ENCODE measurements at regions not wholly inside any gene's neighbourhood (a gene's known extent, or its start where the extent isn't known, plus 50 kb on each side); places are given as distances from the start of the nearest gene placed in this dataset.

DNA sequence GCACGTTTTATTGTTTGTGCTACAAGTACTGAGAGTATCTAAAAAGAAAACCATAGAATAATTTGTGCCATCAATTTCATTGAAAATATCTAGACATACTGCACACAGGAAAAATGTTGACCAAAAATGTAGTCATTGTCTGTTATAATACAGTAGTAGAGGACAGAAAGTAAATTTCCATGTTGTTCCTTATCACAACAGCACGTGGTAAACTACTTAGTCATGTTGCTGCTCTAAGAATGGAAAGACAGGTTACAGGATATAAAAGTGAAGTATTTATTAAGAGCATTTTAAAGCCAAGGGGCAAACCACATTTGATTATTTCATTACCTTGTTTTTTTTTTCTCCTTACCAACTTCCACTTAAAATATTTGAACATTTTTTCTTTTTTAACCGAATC lies 89.0 kb upstream of the CEP85L start:
- H3K9me3 ChIP-seq (ENCODE audit: control insufficient read depth, insufficient read depth, low read length), result no peaks in the 10 kb centered on the region
- H4K20me1 ChIP-seq (ENCODE audit: control insufficient read depth, insufficient read depth, low read depth, low read length), result no peaks in the 10 kb centered on the region
- H3K27me3 ChIP-seq (ENCODE audit: control insufficient read depth, low read length), result peaks cover 5% of the 10 kb centered on the region
- H3K36me3 ChIP-seq (ENCODE audit: control insufficient read depth, low read length), result no peaks in the 10 kb centered on the region
- H3K4me3 ChIP-seq (ENCODE audit: low read length), result no peak overlapping the region
- TF ChIP-seq EZH2phosphoT487 (IDR thresholded peaks at IDR 0.05; ENCODE audit: borderline replicate concordance, low read length), result no peak
- H3K4me1 ChIP-seq (ENCODE audit: control insufficient read depth, low read length), result peaks cover under 1% of the 10 kb centered on the region; the same call in 1 of the 2 replicates
- no peaks in the 10 kb centered on the region for H3F3A ChIP-seq (ENCODE audit: control insufficient read depth, insufficient read depth)
- no peaks in the 10 kb centered on the region for H3K9me2 ChIP-seq (replicated peaks; ENCODE audit: control insufficient read depth, low read length)
- no peaks in the 10 kb centered on the region for H3K79me2 ChIP-seq (ENCODE audit: control insufficient read depth, low read length)
- no peak overlapping the region for H3K27ac ChIP-seq (ENCODE audit: low read depth, low read length)
- H3K4me2 ChIP-seq (ENCODE audit: low read length), result no peak overlapping the region

DNA sequence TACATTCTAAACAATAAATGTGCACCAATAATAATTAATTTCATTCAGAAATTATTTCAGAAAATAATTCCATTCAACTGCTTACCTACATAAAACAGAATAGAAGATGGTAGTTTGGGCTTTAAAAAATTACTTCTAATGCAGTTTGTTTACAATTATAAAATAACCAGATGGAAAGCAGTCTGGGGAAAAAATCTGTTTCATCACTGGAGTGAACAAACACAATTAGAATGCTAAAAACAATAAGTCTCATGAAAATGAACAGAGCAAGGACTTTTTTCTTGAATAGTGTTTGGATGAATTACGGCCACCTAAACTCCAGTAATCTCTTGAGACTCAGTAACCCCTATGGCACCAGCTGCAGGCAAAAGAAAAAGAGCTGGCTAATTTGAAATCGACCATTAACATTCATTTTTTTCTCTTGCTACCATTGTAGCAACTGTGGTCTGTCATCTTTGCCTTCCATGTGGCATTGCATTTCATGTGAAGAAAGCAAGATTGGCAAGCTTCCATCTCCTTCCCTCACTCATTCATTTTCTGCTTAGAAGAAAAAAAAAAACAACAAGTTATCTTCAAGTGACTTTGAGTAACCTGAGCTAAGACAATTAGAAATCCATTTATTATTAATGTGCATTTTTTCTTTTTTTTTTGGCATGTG lies 88.4 kb upstream of the CEP85L start:
- Histone ChIP-seq H3K4me3 (ENCODE audit: low read length) (no peak overlapping the region), H3K27me3 (ENCODE audit: control insufficient read depth, low read length) (0 out of 2 replicates have a peak, but pooled peaks cover 2% of the 10 kb centered on the region), H3F3A (ENCODE audit: control insufficient read depth, insufficient read depth) (no peaks in the 10 kb centered on the region), H3K4me2 (ENCODE audit: low read length) (no peak overlapping the region), H3K4me1 (ENCODE audit: control insufficient read depth, low read length) (peaks cover 4% of the 10 kb centered on the region; the same call in 1 of the 2 replicates), H3K9me2 (replicated peaks; ENCODE audit: control insufficient read depth, low read length) (no peaks in the 10 kb centered on the region), H4K20me1 (ENCODE audit: control insufficient read depth, insufficient read depth, low read depth, low read length) (no peaks in the 10 kb centered on the region), H3K36me3 (ENCODE audit: control insufficient read depth, low read length) (no peaks in the 10 kb centered on the region), H3K27ac (ENCODE audit: low read depth, low read length) (no peak overlapping the region), H3K79me2 (ENCODE audit: control insufficient read depth, low read length) (no peaks in the 10 kb centered on the region), H3K9me3 (ENCODE audit: control insufficient read depth, insufficient read depth, low read length) (no peaks in the 10 kb centered on the region)
- TF ChIP-seq, protein P1, sequence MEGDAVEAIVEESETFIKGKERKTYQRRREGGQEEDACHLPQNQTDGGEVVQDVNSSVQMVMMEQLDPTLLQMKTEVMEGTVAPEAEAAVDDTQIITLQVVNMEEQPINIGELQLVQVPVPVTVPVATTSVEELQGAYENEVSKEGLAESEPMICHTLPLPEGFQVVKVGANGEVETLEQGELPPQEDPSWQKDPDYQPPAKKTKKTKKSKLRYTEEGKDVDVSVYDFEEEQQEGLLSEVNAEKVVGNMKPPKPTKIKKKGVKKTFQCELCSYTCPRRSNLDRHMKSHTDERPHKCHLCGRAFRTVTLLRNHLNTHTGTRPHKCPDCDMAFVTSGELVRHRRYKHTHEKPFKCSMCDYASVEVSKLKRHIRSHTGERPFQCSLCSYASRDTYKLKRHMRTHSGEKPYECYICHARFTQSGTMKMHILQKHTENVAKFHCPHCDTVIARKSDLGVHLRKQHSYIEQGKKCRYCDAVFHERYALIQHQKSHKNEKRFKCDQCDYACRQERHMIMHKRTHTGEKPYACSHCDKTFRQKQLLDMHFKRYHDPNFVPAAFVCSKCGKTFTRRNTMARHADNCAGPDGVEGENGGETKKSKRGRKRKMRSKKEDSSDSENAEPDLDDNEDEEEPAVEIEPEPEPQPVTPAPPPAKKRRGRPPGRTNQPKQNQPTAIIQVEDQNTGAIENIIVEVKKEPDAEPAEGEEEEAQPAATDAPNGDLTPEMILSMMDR (IDR thresholded peaks at IDR 0.05; ENCODE audit: low read depth, low read length, poor library complexity, severe bottlenecking), result no peak
- no peak for TF ChIP-seq EZH2phosphoT487 (IDR thresholded peaks at IDR 0.05; ENCODE audit: borderline replicate concordance, low read length)

DNA sequence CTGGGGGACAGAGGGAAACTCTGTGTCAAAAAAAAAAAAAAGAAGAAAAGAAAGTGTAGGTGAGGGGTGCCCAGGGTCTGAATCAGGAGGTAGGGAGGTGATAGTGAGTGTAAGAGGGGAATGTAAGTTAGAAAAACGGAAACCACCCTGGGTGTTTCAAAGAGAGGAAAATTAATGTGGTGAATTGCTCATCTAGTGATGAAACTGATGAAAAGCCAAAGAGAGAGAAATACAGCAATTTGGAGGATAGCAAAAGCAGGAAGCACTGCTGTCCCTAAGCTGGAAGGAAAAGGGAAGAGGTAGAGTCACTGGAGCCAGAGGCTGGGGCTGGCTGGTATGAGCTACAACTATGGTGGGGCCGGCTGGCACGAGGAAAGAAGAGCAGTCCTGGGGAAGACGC lies 85.0 kb upstream of the CEP85L start:
- H3K27me3 ChIP-seq (ENCODE audit: control insufficient read depth, low read length), result 0 out of 2 replicates have a peak, but pooled peaks cover 5% of the 10 kb centered on the region

DNA sequence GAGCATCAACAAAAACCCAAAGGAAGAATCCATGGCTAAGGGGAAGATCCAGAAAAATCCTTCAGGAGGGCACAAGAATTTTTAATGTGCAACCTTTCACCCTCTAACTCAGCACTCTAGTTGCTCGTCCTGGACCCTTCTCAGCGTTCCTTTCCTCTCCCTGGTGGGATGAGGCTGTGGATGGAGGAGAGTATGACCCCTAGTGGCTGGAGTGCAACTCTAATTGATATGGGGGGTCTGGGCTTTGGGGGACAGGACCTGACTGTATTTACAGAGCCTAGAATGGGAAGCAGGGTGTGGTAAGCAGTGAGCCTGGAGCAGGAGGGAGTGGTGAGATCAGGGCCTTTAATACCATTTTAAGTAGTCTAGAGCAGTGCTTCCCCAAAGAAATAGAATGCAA lies 83.9 kb upstream of the CEP85L start:
- Histone ChIP-seq H3K27me3 (ENCODE audit: control insufficient read depth, low read length) (0 out of 2 replicates have a peak, but pooled peaks cover 5% of the 10 kb centered on the region), H3K4me3 (ENCODE audit: low read length) (no peak overlapping the region), H3K9me3 (ENCODE audit: control insufficient read depth, insufficient read depth, low read length) (no peaks in the 10 kb centered on the region), H3K79me2 (ENCODE audit: control insufficient read depth, low read length) (no peaks in the 10 kb centered on the region), H3K4me2 (ENCODE audit: low read length) (peak overlapping the region; percentile 19; the same call in 1 of the 2 replicates), H3K9me2 (replicated peaks; ENCODE audit: control insufficient read depth, low read length) (no peaks in the 10 kb centered on the region), H3K4me1 (ENCODE audit: control insufficient read depth, low read length) (peaks cover 4% of the 10 kb centered on the region; the same call in 1 of the 2 replicates), H3K27ac (ENCODE audit: low read depth, low read length) (no peak overlapping the region), H4K20me1 (ENCODE audit: control insufficient read depth, insufficient read depth, low read depth, low read length) (no peaks in the 10 kb centered on the region), H3K36me3 (ENCODE audit: control insufficient read depth, low read length) (no peaks in the 10 kb centered on the region), H3F3A (ENCODE audit: control insufficient read depth, insufficient read depth) (no peaks in the 10 kb centered on the region)
- TF ChIP-seq, protein P1 (IDR thresholded peaks at IDR 0.05; ENCODE audit: low read depth, low read length, poor library complexity, severe bottlenecking), result peak; percentile 76
- no peak for TF ChIP-seq EZH2phosphoT487 (IDR thresholded peaks at IDR 0.05; ENCODE audit: borderline replicate concordance, low read length)

More for the DNA sequence above, 85.0 kb upstream of the CEP85L start:
- no peaks in the 10 kb centered on the region for H3F3A ChIP-seq (ENCODE audit: control insufficient read depth, insufficient read depth)
- no peak overlapping the region for H3K4me3 ChIP-seq (ENCODE audit: low read length)
- no peak overlapping the region for H3K4me2 ChIP-seq (ENCODE audit: low read length)
- no peaks in the 10 kb centered on the region for H3K9me2 ChIP-seq (replicated peaks; ENCODE audit: control insufficient read depth, low read length)
- H3K36me3 ChIP-seq (ENCODE audit: control insufficient read depth, low read length), result no peaks in the 10 kb centered on the region
- H3K79me2 ChIP-seq (ENCODE audit: control insufficient read depth, low read length), result no peaks in the 10 kb centered on the region
- H4K20me1 ChIP-seq (ENCODE audit: control insufficient read depth, insufficient read depth, low read depth, low read length), result no peaks in the 10 kb centered on the region
- H3K9me3 ChIP-seq (ENCODE audit: control insufficient read depth, insufficient read depth, low read length), result no peaks in the 10 kb centered on the region
- TF ChIP-seq EZH2phosphoT487 (IDR thresholded peaks at IDR 0.05; ENCODE audit: borderline replicate concordance, low read length), result no peak
- TF ChIP-seq, protein P1 (IDR thresholded peaks at IDR 0.05; ENCODE audit: low read depth, low read length, poor library complexity, severe bottlenecking), result no peak
- peaks cover 4% of the 10 kb centered on the region; the same call in 1 of the 2 replicates for H3K4me1 ChIP-seq (ENCODE audit: control insufficient read depth, low read length)
- no peak overlapping the region for H3K27ac ChIP-seq (ENCODE audit: low read depth, low read length)

Measured in DOHH2 (cell line).